ENCODE measurements at regions not wholly inside any gene's neighbourhood (a gene's known extent, or its start where the extent isn't known, plus 50 kb on each side); places are given as distances from the start of the nearest gene placed in this dataset.

- DNase-seq (ENCODE audit: insufficient read length, low spot score), result no peak
- TF ChIP-seq, protein P1, sequence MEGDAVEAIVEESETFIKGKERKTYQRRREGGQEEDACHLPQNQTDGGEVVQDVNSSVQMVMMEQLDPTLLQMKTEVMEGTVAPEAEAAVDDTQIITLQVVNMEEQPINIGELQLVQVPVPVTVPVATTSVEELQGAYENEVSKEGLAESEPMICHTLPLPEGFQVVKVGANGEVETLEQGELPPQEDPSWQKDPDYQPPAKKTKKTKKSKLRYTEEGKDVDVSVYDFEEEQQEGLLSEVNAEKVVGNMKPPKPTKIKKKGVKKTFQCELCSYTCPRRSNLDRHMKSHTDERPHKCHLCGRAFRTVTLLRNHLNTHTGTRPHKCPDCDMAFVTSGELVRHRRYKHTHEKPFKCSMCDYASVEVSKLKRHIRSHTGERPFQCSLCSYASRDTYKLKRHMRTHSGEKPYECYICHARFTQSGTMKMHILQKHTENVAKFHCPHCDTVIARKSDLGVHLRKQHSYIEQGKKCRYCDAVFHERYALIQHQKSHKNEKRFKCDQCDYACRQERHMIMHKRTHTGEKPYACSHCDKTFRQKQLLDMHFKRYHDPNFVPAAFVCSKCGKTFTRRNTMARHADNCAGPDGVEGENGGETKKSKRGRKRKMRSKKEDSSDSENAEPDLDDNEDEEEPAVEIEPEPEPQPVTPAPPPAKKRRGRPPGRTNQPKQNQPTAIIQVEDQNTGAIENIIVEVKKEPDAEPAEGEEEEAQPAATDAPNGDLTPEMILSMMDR (IDR thresholded peaks at IDR 0.05; ENCODE audit: insufficient read depth, missing control alignments), result no peak
- no peak for FAIRE-seq
Measured at GRCh38 chr12:23168459-23168858, 543.5 kb downstream of the ETNK1 start.

DNA sequence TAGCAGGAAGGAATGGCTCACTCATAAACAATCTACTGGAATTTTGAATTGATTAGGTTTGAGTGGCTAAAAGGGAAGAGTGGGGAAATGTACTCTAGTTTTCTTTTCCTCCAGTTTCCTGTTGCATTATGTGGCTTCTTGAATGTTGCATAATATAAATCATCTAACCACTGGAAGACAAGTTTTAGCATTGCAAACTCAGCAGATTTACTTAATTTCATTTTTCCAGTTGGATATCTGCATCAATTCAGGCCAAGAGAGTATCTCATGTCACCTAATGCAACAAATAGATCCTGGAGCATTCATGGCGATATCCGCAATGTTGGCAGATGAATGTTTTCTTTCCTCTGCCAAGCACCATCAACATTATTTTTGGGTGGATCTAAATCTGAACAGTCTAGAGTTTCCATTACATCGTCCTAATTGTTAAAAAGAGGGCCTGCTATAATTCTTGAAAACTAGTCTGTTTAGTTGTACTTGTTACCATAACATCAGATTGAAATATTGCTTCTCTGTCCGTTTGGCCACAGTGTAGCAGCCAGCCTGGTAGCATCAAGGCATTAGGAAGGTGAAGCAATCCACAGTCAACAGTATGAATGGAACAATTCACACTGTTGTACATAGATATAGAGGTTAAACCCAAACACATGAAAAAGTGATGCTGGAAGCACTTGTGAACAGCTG lies 544.2 kb downstream of the ETNK1 start:
- FAIRE-seq (no peak), DNase-seq (ENCODE audit: insufficient read length, low spot score) (no peak)
- TF ChIP-seq, protein P1 (IDR thresholded peaks at IDR 0.05; ENCODE audit: insufficient read depth, missing control alignments), result no peak

DNA sequence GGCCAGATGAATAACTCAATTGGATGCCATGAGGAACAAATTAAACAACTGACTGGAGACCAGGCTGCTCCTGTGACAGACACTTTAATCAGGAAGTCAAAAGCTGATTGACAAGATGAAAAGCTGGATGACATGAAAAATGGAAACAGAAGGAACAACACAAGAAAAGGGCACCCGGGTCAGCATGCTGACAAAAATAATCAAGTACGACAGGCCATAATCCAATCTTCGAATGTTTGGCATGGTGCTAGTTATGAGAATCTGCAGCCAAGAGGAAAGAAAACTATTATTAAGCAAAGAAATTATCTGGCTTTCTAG lies 544.7 kb downstream of the ETNK1 start:
- no peak for DNase-seq (ENCODE audit: insufficient read length, low spot score)
- FAIRE-seq, result no peak
- TF ChIP-seq, protein P1 (IDR thresholded peaks at IDR 0.05; ENCODE audit: insufficient read depth, missing control alignments), result no peak

GRCh38 chr12:23174917-23175316 lies 549.9 kb downstream of the ETNK1 start:
- TF ChIP-seq, protein P1 (IDR thresholded peaks at IDR 0.05; ENCODE audit: insufficient read depth, missing control alignments), result no peak
- FAIRE-seq (no peak), DNase-seq (ENCODE audit: insufficient read length, low spot score) (no peak)

DNA sequence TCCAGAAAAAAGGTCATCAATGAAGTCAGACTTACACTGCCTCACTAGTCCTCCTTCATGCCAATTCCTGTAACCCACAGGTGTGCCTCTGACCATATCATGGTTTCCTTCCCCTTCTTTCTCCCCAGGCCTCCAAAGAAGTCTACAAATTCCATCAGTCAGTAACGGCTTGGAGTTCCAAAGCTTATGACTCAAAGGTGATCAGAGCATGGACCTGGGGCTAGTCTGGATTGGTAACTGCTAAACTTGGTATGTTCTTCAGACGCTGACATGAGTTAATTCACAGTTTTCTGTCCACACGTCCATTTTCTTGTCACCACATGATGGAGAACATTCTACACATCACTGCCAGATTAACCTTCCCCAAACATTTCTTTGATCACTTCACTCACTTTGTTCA lies 560.4 kb downstream of the ETNK1 start:
- TF ChIP-seq, protein P1 (IDR thresholded peaks at IDR 0.05; ENCODE audit: insufficient read depth, missing control alignments), result no peak
- no peak for DNase-seq (ENCODE audit: insufficient read length, low spot score)
- no peak for FAIRE-seq

GRCh38 chr12:23186950-23187349 lies 562.0 kb downstream of the ETNK1 start:
- TF ChIP-seq, protein P1 (IDR thresholded peaks at IDR 0.05; ENCODE audit: insufficient read depth, missing control alignments), result no peak
- FAIRE-seq (no peak), DNase-seq (ENCODE audit: insufficient read length, low spot score) (no peak)

- TF ChIP-seq, protein P1 (IDR thresholded peaks at IDR 0.05; ENCODE audit: insufficient read depth, missing control alignments), result no peak
- no peak for DNase-seq (ENCODE audit: insufficient read length, low spot score)
- no peak for FAIRE-seq
Measured at GRCh38 chr12:23193552-23193951, 568.6 kb downstream of the ETNK1 start.
